ENCODE measurements at regions not wholly inside any gene's neighbourhood (a gene's known extent, or its start where the extent isn't known, plus 50 kb on each side); places are given as distances from the start of the nearest gene placed in this dataset.

GRCh38 chr1:221517961-221518360, 223.9 kb downstream of the DUSP10 start:
- TF ChIP-seq EZH2 (IDR thresholded peaks at IDR 0.05; ENCODE audit: insufficient read depth, poor library complexity, severe bottlenecking) (no peak), EZH2phosphoT487 (IDR thresholded peaks at IDR 0.05; ENCODE audit: insufficient read depth, low read depth) (no peak)
